Fibroblast of the aortic adventitia (primary cell): ENCODE measurements at regions not wholly inside any gene's neighbourhood (a gene's known extent, or its start where the extent isn't known, plus 50 kb on each side); places are given as distances from the start of the nearest gene placed in this dataset.
A peak's percentile ranks its signal among the peaks of the same experiment; 100 is the strongest.

ENCODE experiments used
- DNase-seq: peaks from one replicate; pipeline ENCODE4 v3.0.0-alpha.2; 2010; ENCODE audit warnings: low read depth
- H3K4me3 ChIP-seq: 2 replicates; pipeline ENCODE4 v1.5.1; 2011; ENCODE audit warnings: low read depth, mild to moderate bottlenecking, control low read depth, low read length, moderate library complexity
- TF ChIP-seq, protein P1 (sequence below): IDR thresholded peaks from 2 replicates; pipeline ENCODE4 v1.5.1; 2011; ENCODE audit warnings: mild to moderate bottlenecking, low read length, control low read depth, inconsistent platforms; ENCODE audit not compliant: insufficient read depth

DNA sequence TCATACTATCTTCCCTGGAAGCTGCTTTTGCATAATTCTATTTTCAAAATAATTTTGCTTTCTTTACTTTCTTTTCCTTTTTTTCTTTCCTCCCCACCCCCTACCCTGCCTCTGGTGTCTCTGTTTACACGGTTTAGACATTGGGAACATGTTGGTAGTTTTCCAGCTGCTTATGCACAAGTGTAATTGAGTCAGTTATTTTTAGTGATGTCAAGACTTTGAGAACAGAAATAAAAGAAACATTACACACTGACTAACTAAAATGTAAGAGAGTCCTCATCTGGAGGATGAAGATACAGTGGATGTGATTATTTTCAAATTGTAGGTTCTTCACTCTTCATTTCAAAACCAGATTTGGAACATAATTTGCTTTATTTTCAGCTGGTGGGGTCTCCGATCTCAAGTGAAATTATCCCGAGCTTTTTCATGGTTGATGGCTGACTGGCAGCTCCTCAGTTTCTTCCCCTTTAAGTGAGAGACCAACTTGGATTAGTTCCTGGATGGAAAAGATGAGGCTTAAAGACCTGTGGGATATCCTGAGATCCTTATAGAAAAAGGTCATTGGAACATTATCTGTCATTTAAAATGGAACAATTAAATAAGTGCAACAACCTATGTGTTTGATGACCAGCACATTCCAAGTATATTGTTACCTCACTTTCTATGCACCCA, 154.4 kb upstream of the ZNF462 start:
- DNase-seq: no peak

GRCh38 chr9:106712279-106712678, 150.7 kb upstream of the ZNF462 start:
- H3K4me3 ChIP-seq: no peak overlapping the region
- TF ChIP-seq, protein P1, sequence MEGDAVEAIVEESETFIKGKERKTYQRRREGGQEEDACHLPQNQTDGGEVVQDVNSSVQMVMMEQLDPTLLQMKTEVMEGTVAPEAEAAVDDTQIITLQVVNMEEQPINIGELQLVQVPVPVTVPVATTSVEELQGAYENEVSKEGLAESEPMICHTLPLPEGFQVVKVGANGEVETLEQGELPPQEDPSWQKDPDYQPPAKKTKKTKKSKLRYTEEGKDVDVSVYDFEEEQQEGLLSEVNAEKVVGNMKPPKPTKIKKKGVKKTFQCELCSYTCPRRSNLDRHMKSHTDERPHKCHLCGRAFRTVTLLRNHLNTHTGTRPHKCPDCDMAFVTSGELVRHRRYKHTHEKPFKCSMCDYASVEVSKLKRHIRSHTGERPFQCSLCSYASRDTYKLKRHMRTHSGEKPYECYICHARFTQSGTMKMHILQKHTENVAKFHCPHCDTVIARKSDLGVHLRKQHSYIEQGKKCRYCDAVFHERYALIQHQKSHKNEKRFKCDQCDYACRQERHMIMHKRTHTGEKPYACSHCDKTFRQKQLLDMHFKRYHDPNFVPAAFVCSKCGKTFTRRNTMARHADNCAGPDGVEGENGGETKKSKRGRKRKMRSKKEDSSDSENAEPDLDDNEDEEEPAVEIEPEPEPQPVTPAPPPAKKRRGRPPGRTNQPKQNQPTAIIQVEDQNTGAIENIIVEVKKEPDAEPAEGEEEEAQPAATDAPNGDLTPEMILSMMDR: no peak
- no peak for DNase-seq

More for the DNA sequence above, 154.4 kb upstream of the ZNF462 start:
- H3K4me3 ChIP-seq: no peak overlapping the region
- TF ChIP-seq, protein P1: no peak

DNA sequence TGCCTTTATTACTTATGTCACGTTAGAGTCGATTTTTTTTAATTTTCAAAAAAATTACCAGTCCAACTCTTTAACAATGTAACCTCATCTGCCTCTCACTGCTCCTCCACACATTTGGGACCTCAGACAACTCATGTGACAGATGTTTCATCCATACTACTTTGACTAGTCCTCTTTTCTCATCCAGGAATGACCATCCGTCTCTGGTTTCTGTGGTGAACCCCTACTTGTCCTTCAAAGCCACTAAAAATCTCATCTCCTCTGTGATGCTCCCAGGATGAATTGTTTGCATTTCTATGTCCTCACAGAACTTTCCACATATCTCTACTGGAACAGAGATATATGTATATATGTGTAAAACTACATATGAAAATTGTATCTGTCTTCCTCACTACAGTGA, 149.8 kb upstream of the ZNF462 start:
- no peak overlapping the region for H3K4me3 ChIP-seq
- DNase-seq: no peak
- TF ChIP-seq, protein P1: no peak

DNA sequence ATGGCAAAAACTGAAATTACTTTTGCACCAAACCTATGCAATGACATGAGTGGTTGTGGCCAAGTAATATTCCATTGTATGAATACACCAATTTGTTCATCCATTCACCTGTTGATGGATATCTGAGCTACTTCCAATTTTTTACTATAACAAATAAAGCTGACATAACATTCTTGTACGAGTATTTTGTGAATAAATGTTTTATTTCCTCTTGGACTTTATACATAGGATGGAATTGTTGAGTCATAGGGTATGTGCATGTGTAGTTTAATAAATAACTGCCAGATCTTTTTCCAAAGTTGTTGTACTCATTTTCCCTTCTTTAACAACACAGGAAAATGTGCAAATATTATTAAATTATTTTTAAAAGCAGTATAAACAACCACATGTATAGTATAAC, 146.1 kb upstream of the ZNF462 start:
- H3K4me3 ChIP-seq: no peak overlapping the region
- TF ChIP-seq, protein P1: no peak
- DNase-seq: peak; percentile 8

- TF ChIP-seq, protein P1: peak; percentile 12
- peak; percentile 64 for DNase-seq
- H3K4me3 ChIP-seq: no peak overlapping the region
Measured at GRCh38 chr9:106717686-106718085, 145.3 kb upstream of the ZNF462 start.

DNA sequence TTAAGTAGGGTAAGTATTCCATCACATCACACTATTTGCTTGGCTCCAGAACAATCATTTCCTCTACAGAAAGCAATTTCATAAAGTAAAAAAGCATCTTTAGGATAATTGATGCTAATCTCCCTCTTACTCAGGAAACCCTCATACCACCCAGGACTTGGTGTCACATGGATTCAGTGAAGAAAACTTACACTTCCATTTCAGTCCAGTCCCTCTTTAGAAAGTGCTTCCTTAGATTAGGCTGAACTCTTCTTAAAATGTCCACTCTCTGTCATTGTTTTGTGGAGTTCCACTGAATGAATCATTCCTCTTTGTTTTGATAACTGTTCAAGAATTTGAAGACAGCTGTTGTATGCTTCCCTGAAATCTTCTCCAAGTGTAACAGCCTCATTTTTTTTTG, 144.0 kb upstream of the ZNF462 start:
- H3K4me3 ChIP-seq: no peak overlapping the region
- no peak for DNase-seq
- TF ChIP-seq, protein P1: no peak
